ENCODE measurements at regions not wholly inside any gene's neighbourhood (a gene's known extent, or its start where the extent isn't known, plus 50 kb on each side); places are given as distances from the start of the nearest gene placed in this dataset.
"Not testable (repeated sequence)": the region's sequence is repeated elsewhere in the genome, so short reads cannot be mapped to it uniquely, and the experiment has no call there.

DNA sequence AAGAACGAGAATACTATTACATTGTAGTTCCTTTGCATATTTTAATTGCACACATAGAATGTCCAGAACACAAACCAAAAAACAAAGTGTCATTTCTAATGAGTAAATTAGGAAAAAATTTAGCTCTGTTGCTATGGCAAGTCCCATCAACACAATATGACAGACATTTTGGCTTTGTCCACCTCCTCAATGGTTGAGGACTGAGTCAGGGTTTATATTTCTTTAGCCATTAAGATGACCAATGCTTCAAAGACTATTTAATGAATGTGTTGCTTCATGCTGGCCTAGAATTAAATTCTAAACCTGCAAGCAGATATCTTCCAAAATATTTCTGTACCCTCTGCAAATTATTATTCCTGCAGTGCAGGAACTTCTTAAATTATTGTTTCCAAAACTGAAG lies 719.2 kb downstream of the NTRK3 start:
- no peak for DNase-seq (ENCODE audit: low spot score)

DNA sequence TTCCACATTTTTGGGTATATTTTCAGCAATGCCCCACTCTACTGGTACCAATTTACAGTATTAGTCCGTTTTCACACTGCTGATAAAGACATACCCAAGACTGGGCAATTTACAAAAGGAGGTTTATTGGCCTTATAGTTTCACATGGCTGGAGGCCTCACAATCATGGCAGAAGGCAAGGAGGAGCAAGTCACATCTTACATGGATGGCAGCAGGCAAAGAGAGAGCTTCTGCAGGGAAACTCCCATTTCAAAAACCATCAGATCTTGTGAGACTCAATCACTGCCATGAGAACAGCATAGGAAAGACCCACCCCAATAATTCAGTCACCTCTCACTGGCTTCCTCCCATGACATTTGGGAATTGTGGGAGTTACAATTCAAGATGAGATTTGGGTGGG lies 722.9 kb downstream of the NTRK3 start:
- not testable (repeated sequence) for DNase-seq (ENCODE audit: low spot score)

DNA sequence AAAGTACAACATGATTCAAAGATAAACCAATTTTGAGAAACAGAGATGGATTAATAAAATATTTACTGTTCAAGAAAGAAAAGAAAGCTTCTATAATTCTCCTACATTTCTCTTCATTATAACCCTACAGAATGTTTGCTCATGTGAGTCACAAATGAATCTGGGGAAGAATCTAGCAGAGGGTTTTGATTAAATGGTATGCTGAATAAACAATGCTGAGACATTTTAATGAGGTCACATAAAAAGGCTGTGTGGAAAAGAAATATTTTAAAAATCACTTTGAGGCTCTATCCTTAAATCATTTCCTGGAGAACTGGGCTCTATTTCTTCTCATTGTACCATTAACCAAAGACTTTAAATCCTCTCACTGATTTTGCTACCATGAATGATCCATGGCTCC lies 727.7 kb downstream of the NTRK3 start:
- DNase-seq (ENCODE audit: low spot score), result no peak

DNA sequence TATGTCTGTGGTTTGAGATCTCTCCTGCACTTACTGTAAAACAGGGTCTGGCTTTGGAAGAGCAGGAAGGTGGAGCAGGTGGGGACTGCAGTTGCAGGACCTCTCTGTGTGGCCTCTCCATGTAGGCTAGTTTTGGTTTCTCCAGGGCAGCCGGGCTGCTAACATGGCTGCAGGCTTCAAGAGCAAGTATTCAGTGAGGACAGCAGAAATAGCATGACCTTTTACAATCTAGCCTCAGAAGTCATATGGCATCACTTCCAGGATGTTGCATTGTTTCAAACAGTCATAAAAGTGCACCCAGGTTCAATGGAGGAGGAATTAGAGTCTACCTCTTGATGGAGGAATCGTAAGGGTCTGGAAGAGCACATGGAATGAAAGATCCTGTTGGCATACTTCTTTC lies 728.7 kb downstream of the NTRK3 start:
- no peak for DNase-seq (ENCODE audit: low spot score)

DNA sequence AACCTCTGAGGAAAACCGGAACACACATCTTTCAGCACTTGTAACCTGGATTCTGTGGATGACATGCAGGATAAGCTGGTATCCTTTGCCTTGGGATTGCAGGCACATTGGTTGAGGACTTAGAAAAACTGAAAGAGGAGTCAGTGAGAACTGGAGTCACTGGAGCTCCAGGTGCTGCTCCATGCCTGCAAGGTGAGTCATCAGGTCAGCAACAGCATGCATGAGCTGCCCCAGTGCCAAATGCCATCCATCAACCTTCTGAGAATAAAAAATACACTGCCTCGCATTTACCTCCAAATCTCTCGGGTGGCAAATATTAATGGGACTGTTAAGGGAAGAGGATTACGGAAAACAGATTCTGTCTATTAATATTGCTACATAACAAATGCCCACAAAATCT lies 729.1 kb downstream of the NTRK3 start:
- peak; percentile 8 for DNase-seq (ENCODE audit: low spot score)

DNA sequence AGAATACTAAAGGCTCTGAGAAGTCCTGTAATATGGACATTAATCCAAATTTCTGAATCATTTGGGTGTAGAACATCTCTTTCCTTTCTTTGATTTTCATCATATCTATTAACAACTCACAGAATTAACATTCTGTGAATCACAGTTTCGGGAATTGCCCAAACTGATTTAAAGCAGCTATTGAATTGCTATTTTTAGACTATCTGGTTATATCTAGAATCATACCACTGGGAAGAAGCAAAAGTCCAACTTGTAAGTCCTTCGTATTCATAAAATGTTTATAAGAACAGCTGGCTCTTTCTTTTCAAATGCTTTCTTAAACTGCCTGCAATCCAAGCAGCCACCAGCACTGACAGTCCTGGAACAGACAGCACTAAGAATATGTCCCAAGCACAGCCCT lies 733.0 kb downstream of the NTRK3 start:
- no peak for DNase-seq (ENCODE audit: low spot score)

DNA sequence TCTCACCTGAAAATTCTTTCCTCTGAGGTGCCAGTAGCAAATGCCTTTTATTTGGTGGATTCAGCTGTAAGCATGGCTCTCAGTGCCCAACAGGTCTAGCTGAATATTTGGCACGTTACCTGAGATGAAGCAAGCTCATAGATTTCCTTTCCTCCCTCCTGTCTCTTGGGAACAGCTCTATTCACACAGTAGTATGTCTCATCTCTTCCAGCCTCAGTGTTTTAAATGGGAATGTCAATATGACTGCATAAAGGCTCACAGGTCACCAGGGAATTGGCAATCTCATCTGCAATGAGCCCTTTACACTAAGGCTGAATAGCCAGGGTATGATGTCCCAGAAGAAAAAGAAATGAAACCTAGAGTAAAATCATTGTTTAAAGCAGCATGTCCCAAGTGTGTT lies 733.5 kb downstream of the NTRK3 start:
- DNase-seq (ENCODE audit: low spot score), result no peak

DNA sequence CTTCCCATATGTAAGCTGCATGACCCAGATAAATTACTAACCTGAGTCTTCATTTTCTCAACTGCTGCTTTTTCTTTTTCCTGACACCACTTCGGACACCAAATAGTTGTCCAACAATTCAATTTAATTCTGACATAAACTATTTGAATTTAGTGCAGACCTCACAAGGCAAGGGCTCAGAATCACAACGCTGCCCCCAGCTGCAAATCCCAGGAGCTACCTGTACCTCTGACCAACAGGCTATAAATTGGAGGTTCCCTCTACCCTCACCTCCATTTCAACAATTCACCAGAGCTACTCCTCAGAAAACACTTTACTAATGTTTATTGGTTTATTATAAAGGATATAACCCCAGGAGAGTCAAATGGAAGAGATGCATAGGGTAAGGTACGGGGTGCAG lies 737.6 kb downstream of the NTRK3 start:
- DNase-seq (ENCODE audit: low spot score), result no peak

DNA sequence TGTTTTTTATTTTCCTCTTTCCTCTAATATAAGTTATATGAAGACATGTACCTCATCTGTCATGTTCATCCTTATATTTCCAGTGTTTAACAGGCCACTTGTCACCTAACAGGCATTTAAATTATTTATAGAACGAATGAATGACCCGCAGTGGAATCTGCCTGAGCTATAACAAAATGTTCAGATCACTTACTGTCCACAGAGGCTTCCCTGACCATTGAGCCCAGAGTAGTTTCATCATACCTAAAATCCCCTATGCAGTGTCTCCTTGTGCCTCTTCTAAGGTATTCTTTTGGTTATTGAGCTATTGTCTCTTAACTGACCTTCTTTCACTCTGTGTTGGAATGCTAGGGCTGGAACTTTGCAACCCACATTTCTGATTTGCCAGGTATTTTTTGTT lies 748.5 kb downstream of the NTRK3 start:
- DNase-seq (ENCODE audit: low spot score), result no peak

DNA sequence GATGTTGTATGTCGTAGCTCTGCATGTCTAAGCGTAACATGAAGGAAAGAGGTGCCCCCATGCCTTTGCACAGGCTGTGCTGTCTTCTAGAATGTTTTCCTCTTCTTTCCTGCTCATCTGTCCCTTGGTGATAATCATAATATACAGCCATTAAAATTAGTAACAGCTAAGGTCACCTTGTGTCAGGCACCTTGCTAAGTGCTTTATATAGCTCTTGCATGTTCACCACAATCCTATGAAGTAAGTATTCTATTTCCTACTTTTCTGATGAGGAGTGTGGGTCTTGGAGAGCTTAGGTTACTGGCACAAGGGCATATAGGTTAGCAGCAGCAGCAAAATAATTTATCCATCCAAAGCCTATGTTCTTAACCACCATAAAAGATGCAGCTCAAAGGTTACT lies 754.4 kb downstream of the NTRK3 start:
- DNase-seq (ENCODE audit: low spot score), result no peak

DNA sequence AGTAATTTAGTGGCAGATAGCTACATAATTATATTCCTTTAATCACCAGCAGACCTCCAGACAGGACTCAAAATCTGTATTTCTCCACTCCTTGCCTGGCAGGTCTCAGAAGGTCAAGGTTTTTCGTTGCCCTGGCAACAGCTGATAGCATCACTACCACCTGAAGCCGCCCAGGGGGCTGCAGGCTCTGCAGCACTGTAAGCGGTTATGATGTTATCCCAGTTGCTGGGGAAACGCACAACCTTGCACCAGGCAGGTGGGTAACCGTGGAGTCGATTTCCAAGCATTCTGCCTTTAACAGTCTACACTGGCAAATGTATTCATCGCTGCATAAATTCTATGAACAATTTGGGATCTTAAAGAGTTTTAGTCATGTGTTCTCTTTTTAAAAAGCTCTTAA lies 756.3 kb downstream of the NTRK3 start:
- DNase-seq (ENCODE audit: low spot score), result no peak

DNA sequence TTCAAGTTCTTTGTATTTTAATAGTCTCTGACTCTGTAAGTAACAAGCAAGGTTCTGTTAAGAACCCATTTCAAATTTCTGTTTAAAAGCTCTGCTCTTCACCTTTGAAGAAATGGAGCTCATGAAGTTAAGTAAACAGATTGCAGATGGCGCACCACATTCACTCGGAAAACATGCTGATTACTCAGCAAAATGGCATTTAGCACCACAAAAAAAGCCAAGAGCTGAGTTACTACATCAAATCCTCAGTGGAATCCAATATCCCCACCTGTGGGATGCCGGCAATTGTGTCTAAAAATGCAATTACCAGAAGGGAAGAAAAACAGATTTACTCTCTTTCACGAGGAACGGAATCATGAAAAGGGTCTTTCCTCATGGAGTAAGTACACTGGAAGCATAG lies 758.0 kb downstream of the NTRK3 start:
- no peak for DNase-seq (ENCODE audit: low spot score)

DNA sequence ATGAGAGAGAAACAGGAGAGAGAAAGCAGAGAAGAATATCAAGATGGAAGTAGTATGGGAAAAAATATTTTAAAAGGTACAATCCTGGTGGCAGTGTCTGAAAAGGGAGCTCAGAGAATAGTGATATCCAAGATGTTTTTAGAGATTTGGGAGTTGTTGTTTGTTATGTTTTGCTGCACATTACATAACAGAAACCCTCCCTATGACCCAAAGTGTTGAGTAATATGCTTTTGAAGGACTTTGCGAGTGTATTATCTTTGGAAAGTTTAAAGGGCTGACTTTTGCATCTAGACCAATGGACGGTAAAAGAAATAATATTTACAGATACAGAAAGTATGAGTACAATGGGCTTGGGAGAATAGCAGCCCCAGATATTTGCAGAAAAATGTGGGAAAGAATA lies 759.7 kb downstream of the NTRK3 start:
- DNase-seq (ENCODE audit: low spot score), result no peak

DNA sequence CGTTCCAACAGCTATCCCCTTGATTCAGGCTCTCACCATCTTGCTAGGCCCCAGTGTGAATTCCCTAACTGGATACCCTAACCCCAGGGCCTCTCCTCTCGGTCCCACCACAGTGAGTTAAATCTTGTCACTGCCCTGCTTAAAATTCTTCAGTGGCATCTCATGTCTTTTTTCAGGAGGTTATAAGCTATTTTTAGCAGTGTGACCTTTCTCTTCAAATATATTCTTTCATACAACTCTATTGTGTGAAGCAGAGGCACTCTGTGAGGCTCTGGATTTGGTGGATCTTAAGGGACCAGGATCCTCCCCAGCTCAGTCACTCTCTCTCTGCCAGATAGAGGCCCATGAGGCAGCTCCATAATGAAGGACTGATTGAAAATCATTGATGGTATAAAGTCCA lies 760.4 kb downstream of the NTRK3 start:
- DNase-seq (ENCODE audit: low spot score), result no peak

DNA sequence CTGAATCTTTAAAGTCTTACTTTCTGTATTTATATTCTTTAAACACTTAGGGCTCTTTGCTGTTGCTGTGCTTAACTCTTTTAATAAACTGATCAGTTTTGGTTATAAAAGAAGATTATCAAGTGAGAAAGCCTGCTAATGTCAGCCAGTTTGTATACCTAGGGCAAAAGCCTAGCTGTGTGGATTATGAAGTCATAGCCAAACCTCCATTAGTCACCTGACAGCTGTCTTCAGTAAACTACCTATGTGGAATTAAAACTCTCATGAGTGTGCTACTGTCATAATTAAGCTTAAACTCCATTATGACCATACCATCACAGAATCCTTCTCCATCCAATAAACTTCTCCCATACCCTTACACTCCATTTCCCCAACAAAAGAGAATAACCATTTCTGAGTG lies 762.7 kb downstream of the NTRK3 start:
- no peak for DNase-seq (ENCODE audit: low spot score)

DNA sequence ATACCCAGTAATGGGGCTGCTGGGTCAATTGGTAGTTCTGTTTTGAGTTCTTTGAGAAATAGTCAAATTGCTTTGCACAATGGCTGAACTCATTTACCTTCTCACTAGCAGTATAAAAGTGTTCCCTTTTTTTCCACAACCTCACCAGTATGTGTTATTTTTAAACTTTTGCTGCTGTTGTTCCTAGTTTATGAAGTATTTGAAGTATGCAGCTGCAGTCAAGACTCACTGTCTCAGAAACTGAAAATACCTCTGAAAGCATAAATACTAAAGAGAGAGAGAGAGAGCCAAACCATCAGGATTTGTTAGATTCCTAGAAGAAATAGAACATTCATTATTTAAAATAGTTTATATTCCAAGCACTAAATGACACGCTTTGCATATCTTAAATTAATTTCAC lies 764.2 kb downstream of the NTRK3 start:
- DNase-seq (ENCODE audit: low spot score), result no peak

DNA sequence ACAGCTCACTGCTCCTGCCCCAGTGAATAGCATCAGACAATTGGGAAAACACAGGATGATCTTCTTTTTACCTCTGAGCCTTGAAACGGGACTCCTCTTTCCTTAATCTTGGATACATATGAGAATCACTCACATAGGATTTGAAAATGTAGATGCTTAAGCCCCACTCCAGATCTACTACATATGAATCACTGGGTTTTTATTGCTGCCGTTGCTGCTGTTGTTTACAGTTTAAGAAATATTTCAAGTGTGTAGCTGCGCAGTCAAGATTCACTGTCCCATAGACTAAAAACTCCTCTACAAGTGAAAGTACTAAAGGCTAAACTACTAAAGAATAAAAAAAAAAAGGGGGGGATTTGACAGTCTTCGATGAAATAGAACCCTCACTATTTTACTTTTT lies 765.9 kb downstream of the NTRK3 start:
- DNase-seq (ENCODE audit: low spot score), result no peak

DNA sequence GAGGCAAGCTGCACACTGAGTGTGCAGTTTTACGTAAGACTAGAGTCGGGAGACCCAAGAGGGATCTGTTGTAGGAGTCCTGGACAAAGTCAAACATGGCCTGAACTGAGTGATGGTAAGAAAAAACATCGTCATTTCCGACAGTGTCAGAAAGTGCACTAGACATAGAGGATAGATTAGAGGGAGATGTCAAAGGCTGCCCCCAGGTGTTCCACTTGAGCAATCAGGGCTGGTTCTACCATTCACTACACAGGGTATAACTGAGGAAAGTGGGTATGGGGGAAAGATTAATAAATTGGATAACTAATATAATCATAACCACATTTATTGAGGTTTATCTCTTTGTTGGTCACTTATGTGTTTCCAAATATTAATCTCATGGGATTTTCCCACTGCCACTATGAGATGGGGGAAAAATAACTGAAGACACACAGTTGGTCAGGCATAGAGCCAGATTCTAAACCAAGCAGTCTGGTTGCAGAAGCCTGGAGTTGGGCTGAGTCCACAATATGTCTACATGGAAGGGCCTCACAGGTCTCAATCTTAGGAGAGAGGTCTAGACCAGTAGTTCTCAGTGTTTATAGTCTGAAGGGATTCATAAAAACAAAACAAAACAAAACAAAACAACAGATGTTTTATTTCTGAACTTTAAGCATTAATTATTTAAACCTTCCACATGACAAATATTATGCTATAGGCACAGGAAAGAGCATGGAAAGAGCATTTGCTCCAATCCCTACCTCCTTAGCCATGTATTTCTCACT lies 766.5 kb downstream of the NTRK3 start:
- no peak for DNase-seq (ENCODE audit: low spot score)

DNA sequence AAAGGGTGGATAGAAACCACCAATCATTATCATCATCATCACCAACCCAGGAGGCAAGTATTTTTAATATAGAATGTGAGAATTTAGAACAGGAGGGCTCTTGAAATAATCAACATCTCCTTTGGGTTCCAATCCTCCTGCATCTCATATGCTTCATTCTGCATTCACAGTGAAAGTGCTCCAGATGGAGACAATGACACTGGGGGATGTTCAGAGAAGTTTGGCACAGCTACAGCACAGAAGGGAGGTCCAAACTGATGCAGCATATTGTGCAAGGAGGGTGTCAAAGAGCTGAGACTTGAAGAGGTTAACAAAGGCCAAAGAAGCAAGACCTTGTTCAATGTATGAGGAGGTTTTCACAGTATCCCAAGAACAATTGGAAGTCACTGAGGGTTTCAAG lies 767.1 kb downstream of the NTRK3 start:
- DNase-seq (ENCODE audit: low spot score), result no peak

DNA sequence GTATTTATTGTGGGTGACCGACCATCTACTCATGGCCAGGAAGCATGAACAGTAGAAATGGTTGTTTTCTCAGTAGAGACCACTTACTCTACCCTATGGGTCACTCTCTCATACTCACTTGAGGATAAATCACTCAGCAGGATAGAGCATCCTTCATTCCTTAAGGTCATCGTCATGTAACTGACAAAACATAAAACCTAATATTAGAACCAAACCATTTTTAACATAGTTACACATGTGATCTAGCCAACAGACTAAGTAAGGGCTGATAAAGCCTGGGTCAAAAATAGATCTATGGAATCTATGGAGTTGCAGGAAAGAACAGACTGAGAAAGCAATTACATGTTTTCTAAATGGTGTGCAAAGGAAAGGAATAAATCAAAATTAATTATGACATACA lies 769.1 kb downstream of the NTRK3 start:
- no peak for DNase-seq (ENCODE audit: low spot score)

DNA sequence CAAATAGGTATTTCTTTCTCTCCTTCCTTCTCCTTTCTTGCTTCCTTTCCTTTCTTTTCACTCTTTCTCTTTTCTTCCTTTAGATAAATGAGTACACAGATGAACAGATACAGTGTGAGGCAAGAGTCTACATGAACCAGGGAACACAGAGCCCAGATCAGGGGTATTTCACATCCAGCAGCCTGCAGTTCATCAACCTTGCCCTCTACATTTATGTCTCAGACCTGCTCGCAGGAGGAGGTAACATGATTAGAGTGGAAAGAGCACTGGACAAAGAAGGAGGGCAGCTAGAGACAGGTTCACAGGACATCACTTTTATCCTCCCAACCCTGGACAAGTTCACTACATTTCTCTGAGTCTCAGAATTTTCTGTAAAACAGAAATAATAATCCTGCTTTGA lies 773.1 kb downstream of the NTRK3 start:
- DNase-seq (ENCODE audit: low spot score), result no peak

DNA sequence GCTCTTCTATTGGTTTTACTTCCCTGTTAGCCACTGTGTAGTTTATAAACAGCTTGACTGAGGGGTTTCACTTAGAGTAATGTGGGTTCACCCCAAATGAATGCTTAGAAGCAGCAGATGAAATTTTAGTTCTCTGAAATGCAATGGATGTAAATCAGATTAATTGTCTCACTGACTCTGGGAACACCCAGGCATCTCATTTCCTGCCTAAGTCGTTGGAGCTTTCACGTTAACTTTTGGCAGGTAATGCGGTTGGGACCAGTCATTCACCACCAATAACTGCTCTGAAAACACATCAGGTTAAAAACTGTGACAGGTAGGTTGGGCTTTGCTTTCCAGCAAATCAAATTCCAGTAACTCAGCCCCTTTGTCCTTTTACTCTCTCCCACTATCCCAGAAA lies 775.4 kb downstream of the NTRK3 start:
- no peak for DNase-seq (ENCODE audit: low spot score)

DNA sequence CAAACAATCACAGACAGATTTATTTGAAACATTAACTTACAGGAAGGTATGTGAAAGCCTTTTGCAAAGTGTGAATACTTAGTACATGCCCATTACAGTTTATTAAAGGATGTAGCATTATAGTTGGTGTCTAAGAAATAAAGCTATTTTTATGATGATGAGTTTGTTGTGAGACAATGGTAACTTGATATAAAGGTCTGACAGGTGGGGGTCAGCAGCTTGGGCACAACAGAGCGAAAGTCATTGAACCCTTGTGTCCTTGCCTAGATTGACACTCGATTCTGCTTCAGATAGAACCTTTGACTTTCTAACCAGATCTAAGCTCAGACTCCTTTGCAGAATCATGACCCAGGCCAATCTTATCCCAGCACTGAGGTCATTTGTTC lies 777.9 kb downstream of the NTRK3 start:
- DNase-seq (ENCODE audit: low spot score), result no peak

Measured in LoVo (cell line).